ENCODE measurements at regions not wholly inside any gene's neighbourhood (a gene's known extent, or its start where the extent isn't known, plus 50 kb on each side); places are given as distances from the start of the nearest gene placed in this dataset.

- no peak for TF ChIP-seq ZNF121 (CRISPR knock-in tag; IDR thresholded peaks at IDR 0.05)
- no peak for TF ChIP-seq SP1 (CRISPR knock-in tag; conservative IDR thresholded peaks at IDR 0.05)
- TF ChIP-seq GABPB1 (CRISPR knock-in tag; IDR thresholded peaks at IDR 0.05) = no peak
Measured at GRCh38 chr4:144340931-144341330, 200.4 kb upstream of the GYPA start (continued).

GRCh38 chr4:144342949-144343760, 202.6 kb upstream of the GYPA start:
- peaks cover 17% of the 10 kb centered on the region for H3K9me3 Mint-ChIP-seq
- H3K4me1 Mint-ChIP-seq = peaks cover 19% of the 10 kb centered on the region
- DNase-seq (ENCODE audit: low spot score) (no peak), ATAC-seq (no peak)
- H3K4me3 Mint-ChIP-seq = no peak overlapping the region
- H3K27ac Mint-ChIP-seq = no peak overlapping the region
- ChIA-PET CTCF (no interaction called here), POLR2A (no interaction called here)
- H3K27me3 Mint-ChIP-seq (ENCODE audit: low read depth) = no peaks in the 10 kb centered on the region
- peaks cover 7% of the 10 kb centered on the region; the same call in 1 of the 2 replicates for H3K36me3 Mint-ChIP-seq
- TF ChIP-seq CTCF (IDR thresholded peaks at IDR 0.05) (no peak), SOX15 (CRISPR knock-in tag; IDR thresholded peaks at IDR 0.05) (no peak), ZNF512 (CRISPR knock-in tag; IDR thresholded peaks at IDR 0.05; ENCODE audit: borderline replicate concordance) (no peak), ZNF671 (CRISPR knock-in tag; IDR thresholded peaks at IDR 0.05) (no peak), E2F5 (CRISPR knock-in tag; IDR thresholded peaks at IDR 0.05) (no peak), SMAD4 (CRISPR knock-in tag; IDR thresholded peaks at IDR 0.05) (no peak), AFF4 (CRISPR knock-in tag; IDR thresholded peaks at IDR 0.05; ENCODE audit: borderline replicate concordance) (no peak)

- CTCF ChIA-PET = no interaction called here
- H3K27ac Mint-ChIP-seq = no peak overlapping the region
Measured at GRCh38 chr4:144347121-144347520, 206.6 kb upstream of the GYPA start.

More at GRCh38 chr4:144347121-144347520, 206.6 kb upstream of the GYPA start:
- ATAC-seq = no peak
- H3K27me3 Mint-ChIP-seq (ENCODE audit: low read depth) = no peaks in the 10 kb centered on the region
- H3K36me3 Mint-ChIP-seq = no peaks in the 10 kb centered on the region
- POLR2A ChIA-PET = no interaction called here
- no peak for DNase-seq (ENCODE audit: low spot score)
- TF ChIP-seq EMX1 (CRISPR knock-in tag; IDR thresholded peaks at IDR 0.05) = no peak
- TF ChIP-seq ZNF219 (CRISPR knock-in tag; IDR thresholded peaks at IDR 0.05; ENCODE audit: borderline replicate concordance) = no peak
- no peak for TF ChIP-seq GABPB1 (CRISPR knock-in tag; IDR thresholded peaks at IDR 0.05)
- no peak for TF ChIP-seq IRF2 (CRISPR knock-in tag; IDR thresholded peaks at IDR 0.05; ENCODE audit: borderline replicate concordance, low read depth)
- TF ChIP-seq ESRRA (CRISPR knock-in tag; IDR thresholded peaks at IDR 0.05; ENCODE audit: borderline replicate concordance) = no peak
- TF ChIP-seq ERG (CRISPR knock-in tag; IDR thresholded peaks at IDR 0.05) = no peak
- no peak for TF ChIP-seq MXD4 (CRISPR knock-in tag; IDR thresholded peaks at IDR 0.05; ENCODE audit: borderline replicate concordance)
- TF ChIP-seq MAX (CRISPR knock-in tag; IDR thresholded peaks at IDR 0.05) = no peak
- TF ChIP-seq SOX15 (CRISPR knock-in tag; IDR thresholded peaks at IDR 0.05) = no peak
- no peak for TF ChIP-seq NR2C2 (CRISPR knock-in tag; IDR thresholded peaks at IDR 0.05)
- no peak for TF ChIP-seq ZBTB21 (CRISPR knock-in tag; IDR thresholded peaks at IDR 0.05; ENCODE audit: borderline replicate concordance)
- TF ChIP-seq ATF1 (CRISPR knock-in tag; IDR thresholded peaks at IDR 0.05) = no peak
- no peak for TF ChIP-seq PRRX2 (CRISPR knock-in tag; IDR thresholded peaks at IDR 0.05)
- TF ChIP-seq FOXP1 (CRISPR knock-in tag; IDR thresholded peaks at IDR 0.05; ENCODE audit: borderline replicate concordance) = no peak
- no peak for TF ChIP-seq CREB1 (CRISPR knock-in tag; IDR thresholded peaks at IDR 0.05)
- peaks cover 7% of the 10 kb centered on the region for H3K4me1 Mint-ChIP-seq
- no peaks in the 10 kb centered on the region for H3K9me3 Mint-ChIP-seq
- H3K4me3 Mint-ChIP-seq = no peak overlapping the region

Measured in WTC11 (cell line).